ENCODE measurements at regions not wholly inside any gene's neighbourhood (a gene's known extent, or its start where the extent isn't known, plus 50 kb on each side); places are given as distances from the start of the nearest gene placed in this dataset.

- no peak for TF ChIP-seq POLR2AphosphoS5 (IDR thresholded peaks at IDR 0.05; ENCODE audit: borderline replicate concordance, low read depth, low read length)
- TF ChIP-seq EZH2 (IDR thresholded peaks at IDR 0.05) = no peak
- no peak for TF ChIP-seq FOXP2 (optimal IDR thresholded peaks at IDR 0.05; ENCODE audit: control extremely low read depth, extremely low read length, insufficient read depth)
Observed at GRCh38 chr5:163888366-163888765, 382.9 kb downstream of the MAT2B start.
